ENCODE measurements at regions not wholly inside any gene's neighbourhood (a gene's known extent, or its start where the extent isn't known, plus 50 kb on each side); places are given as distances from the start of the nearest gene placed in this dataset.

DNA sequence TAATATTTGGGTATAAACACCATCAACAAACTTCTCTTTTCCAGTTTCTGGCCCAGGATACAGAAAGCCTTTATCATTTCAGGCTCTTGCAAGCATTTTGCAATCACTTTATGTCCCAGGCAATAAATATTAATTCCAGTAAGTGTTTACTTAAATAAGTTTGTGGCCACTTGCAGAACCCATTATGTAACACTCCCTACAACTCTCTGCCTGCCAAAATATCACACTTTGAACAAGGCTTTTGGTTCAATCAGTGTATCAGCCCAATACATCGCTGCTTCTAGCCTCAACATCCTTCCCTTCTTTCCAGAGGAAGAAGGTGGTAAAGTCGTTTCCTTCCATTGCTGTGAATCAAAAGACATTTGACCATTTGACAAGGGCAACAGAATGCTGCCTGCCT is 203.0 kb upstream of the USP25 start:
- no peak for DNase-seq (ENCODE audit: low spot score)

DNA sequence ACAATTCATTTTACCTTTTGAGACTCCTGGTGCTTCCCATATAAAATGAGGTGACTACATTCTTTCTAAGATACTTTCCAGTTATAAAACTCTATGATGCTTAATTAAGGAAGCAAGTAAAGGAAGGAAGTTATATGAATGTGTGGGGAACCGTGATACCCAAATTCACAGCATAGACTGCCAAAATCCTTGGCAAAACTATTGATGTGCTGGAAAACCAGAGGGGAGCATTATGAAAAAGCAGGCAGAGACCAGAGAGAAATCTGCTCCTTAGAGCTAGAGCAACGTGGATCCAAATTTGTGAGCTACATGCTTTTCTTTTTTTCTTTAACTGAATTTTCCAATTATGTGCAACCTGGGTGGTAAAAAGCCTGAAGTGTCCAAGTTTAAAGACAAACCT is 201.4 kb upstream of the USP25 start:
- no peak for DNase-seq (ENCODE audit: low spot score)

DNA sequence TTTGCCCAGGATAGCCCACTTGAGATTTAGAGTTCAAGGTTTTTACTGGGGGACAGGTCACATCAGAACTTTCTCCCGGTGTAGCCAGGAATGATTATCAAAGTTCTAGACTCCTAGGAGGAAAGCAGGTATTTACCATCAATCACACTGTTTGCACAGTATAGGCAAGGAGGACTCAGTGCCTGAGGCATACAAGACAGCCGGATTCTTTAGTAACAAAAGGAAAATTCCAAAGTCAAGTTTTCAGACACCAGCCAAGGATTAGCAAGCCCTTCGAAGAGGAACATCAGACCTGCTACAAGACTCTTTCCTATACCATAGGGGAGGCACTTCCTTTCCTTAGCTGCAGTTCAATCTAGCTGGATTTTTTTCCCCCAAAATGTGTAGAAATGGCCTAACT is 197.8 kb upstream of the USP25 start:
- DNase-seq (ENCODE audit: low spot score) = no peak

DNA sequence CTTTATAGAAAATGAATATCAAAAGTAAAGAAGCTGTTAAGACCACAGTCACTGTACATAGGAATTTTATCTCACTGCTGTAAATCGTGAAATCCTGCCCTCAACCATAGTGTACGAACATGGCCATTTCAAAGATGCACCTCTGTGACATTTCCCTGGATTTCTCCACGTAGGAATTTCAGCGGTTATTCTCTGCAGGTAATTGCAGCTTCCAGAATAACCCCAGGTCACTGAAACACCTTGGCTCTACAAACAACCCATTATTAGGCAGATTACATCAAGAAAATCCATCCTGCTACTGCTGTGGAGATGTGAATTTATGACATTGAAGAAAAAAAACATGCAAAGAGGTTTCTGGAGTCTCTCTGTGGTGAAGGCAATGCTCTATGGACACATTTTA is 196.2 kb upstream of the USP25 start:
- DNase-seq (ENCODE audit: low spot score) = no peak

DNA sequence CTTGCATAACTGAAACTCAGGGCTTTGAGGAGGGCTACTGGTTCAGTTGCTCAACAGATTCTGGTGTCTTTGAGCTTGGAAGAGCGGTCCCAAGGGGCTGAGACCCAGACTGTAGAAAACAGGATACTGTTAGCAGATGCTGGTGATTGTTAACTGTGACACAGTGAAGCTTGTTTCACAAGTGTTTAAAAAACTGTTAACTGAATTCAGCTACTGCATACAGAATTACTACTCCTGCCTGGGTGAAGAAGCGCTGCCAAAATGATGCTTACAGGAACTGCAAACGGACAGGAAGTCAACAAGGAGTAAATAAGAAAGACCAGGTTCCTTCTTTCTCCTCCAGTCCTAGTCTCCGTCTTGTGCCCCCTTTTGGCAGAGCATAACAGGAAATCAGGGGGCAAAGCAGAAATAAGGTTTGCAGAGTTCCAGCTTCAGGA is 195.3 kb upstream of the USP25 start:
- no peak for DNase-seq (ENCODE audit: low spot score)

DNA sequence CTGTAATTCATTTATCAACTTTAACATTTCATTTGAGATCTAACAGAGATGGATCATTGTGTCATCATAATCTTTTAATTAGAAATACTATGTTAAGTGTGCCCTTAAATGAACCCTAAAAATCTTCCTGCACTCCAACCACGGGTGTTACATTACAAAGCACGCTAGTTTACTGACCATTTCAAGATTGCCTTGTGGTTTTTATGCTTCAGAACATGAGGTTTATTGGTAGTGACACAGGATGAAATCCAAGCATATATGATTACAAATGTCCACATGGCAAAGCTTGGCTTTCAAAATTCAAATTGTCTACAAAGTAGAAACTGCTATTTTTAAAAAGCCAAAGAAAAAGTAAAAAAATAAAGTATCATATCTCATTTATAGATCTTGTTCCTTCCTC is 190.4 kb upstream of the USP25 start:
- DNase-seq (ENCODE audit: low spot score) = no peak

DNA sequence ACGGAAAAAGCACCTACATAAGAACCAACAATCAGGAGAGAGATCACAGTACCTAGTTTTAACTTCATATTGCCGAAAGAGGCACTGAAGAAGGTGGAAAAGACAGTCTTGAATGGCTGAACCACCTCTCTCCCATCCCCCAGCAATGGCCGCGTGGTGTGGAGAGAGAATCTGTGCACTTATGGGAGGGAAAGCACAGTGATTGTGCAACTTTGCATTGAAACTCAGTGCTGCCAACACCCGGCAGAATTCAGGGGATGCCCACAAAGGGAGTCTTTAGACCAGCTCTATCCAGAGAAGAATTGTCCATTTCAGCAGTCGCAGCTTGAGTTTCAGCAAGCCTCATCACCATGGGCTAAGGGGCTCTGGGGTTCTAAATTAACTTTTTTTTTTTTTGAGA is 186.3 kb upstream of the USP25 start:
- no peak for DNase-seq (ENCODE audit: low spot score)

DNA sequence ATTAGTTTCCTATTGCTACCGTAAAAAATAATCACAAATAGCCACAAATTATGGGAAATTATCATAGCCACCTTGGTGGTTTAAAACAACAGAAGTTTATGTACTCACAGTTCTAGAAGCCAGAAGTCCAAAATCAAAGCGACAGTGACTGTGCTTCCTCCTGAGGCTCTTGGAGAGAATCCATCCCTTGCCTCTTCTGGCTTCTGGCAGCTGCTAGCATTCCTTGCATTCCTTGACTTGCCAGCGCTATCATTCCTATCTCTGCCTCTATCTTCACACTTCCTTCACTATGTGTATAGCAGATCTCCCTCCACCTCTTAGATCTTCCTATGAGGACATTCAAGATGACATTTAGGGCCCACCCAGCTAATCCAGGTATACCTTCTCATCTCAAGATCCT is 180.1 kb upstream of the USP25 start:
- DNase-seq (ENCODE audit: low spot score) = no peak

DNA sequence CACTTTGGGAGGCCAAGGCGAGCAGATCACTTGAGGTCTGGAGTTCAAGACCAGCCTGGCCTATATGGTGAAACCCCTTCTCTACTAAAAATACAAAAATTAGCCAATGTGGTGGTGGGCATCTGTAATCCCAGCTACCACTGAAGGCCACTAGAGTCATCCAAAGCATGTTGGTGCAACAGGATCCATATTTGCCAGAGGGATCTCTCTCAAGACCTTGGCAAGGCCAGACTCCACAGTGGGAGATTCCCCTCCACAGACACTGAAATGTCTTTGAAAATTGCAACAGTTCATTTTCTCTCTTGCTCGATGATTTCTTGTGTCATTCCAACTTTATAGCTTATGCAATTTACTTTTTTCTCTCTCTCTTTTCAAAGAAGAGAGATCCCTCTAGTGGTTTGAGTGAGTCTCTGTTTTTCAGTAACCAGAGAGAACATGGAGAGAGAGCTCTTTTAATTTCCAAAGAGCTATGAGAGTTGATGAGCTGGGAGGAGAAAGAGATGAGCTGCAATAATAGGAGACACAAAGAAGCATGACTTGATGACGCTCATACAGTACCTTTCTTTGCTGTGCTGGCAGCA is 176.8 kb upstream of the USP25 start:
- no peak for DNase-seq (ENCODE audit: low spot score)

DNA sequence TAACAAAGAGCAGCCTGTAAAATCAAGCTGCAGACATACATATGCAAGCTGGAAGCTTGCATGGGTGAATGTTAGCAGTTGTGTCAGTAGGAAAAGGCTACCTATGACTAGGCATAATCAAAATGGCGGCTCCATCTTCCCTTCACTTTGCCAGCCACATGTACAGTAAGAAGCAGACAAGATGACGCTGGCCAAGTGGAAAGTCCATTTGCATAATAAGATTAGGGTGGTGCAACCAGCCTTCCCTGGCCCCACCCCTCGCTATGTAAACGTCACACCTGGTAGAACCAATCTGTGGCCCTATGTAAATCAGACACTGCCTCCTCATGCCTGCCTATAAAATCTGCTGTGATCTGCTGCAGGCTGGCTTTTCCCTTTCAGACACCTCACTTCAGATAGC is 171.9 kb upstream of the USP25 start:
- no peak for DNase-seq (ENCODE audit: low spot score)

DNA sequence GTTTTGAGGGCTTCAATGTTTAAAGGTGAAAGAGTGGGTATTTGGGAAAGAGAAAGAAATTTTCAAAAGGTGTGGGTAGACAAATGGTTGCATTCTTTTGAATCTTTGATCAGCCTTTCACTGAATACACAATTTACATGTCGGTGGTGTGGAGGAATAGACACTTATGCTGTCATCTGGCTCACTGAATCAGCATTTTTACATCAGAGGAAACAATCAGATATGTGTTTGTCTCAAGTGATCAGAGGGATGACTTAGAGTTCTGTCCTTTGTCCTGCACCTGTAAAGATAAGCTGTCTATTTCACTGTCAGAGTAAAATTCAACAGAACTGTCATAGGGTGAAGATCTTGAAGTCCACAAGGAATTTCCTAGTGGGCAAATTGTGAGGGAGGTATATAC is 170.9 kb upstream of the USP25 start:
- DNase-seq (ENCODE audit: low spot score) = no peak

DNA sequence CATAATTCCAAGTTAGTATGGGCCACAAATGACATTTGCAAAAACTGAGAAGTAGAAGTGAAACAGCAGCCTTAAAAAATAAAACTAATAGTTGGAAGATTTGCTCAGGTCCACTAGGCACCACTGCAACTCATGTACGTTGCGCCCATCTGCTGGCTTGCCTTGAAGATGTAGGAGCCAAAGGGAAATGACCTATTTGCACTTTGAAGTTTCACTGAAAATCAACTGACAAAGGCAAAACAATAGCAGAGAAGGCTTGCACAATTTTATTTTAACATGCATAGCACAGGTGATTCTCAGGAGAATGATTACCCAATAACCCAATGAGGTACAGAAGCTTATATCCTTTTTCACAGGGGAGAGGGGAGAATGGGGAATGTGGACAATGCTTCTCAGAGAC is 170.1 kb upstream of the USP25 start:
- DNase-seq (ENCODE audit: low spot score) = no peak

DNA sequence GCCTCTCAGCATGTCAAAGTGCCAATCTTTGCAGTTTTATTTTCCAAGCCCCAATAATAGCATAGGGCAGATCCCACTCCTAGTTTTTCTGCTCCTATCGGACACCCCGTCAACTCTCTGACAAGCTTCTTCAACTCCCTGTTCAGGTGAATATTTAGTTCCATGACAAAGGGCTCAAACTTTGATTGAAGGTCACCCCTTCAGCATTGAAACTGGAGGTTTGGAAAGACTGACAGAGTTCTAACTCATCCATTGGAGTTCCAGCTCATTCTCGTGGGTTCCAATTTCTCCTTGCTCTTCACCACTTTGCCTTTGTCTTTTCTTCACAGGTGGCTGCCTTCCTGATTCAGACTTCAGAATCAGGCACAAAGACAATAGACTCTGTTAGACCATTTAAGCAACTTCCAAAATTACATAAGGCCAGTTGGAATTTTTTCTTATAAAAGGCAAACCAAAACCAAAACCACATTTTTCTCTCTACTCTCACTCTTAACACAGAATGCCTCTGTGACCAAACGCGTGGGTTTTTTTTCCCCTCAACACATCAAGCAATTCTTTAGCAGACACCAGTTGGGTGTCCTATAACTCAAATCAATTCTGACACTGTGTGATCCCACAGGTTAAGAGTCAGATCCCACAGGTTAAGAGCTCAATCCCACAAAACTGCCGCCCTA is 169.3 kb upstream of the USP25 start:
- DNase-seq (ENCODE audit: low spot score) = no peak

DNA sequence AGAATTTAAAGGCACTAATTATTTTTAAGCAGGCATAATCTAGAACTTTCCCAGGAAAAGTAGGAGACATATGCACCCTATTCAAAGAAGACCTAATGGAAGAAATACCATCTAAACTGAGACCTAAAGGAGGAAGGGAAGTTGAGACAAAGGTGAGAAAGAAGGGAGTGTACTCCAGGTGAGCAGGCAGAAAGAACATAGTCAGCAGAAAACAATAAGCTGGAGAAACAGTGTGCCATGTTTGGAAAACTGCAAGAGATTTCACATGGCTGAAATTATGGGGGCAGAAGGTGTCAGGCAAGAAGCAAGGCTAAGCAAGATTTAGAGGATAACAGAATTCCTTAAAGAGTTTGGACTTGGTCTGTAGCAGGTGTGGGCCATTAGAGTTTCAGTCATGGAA is 167.0 kb upstream of the USP25 start:
- DNase-seq (ENCODE audit: low spot score) = no peak

DNA sequence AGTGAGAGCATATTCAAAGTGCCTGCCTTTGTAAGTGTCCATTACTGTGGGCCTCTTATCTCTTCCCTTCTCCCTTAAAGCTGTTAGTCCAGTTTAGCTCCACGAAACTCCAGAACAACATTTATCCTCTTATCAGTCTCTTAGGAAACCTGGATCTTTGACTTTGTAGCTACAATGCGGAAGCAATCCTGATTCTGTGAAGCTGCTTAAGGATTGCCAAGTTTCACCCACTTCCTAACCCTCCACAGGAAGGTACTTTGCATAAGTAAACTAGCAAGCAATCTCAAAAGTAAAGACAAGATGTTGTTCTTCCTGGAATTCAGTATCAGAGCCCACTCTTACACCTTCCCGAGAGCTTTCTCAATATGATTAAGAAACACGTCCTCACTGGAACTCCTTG is 164.9 kb upstream of the USP25 start:
- DNase-seq (ENCODE audit: low spot score) = no peak

DNA sequence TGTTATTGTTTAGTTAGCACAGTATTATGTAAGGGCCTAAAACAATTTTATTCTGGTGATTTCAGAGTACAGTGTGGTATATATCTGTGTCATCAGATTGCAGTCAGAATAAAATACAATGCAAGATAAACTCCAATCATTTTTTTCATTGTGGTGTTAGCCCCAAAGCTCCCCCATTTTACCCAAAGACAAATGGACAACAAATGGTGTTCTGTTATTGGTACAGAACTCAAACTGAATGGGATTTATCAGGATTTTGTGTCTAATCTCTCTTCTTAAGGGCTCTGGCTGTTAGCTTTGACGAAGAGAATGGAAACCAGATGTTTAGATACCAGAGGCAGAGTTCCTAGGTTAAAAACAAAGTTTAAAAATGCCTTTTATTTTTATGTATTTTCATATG is 163.1 kb upstream of the USP25 start:
- DNase-seq (ENCODE audit: low spot score) = no peak

DNA sequence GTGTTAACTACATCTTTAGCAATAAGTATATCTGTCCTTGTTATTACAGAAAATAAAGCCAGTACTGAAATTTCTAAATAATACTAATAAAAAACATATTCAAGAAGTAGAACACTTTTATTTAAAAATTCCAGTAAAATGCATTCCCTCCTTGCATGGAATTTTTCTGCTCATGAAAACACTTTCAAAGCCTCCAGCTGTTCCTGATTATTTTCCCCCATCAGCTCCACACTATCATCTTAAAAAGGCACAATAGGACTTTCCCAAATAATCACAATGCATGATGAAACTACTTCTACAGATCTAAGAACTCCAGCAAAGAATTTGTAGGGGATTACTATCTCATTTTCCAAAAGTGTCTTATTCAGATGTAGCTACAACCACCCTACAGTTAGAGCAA is 162.6 kb upstream of the USP25 start:
- DNase-seq (ENCODE audit: low spot score) = no peak

DNA sequence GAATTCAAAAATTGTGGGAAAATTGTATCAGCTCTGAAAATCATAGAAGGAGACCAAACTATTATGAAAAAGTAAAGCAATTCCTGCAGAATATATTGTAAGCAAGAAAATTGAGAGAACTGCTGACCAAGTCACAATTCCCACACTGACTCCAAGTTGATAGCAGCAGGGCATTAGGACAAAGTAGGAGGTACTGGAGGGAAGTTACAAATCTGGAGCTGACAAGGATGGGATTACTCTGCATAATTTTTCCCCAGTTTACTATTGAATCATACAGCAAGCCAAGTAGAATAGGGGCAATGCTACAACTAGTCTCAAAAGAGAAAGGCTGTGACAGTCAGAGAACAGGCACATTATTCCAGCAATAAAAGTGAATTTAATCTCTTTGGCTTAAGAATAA is 161.3 kb upstream of the USP25 start:
- DNase-seq (ENCODE audit: low spot score) = no peak

DNA sequence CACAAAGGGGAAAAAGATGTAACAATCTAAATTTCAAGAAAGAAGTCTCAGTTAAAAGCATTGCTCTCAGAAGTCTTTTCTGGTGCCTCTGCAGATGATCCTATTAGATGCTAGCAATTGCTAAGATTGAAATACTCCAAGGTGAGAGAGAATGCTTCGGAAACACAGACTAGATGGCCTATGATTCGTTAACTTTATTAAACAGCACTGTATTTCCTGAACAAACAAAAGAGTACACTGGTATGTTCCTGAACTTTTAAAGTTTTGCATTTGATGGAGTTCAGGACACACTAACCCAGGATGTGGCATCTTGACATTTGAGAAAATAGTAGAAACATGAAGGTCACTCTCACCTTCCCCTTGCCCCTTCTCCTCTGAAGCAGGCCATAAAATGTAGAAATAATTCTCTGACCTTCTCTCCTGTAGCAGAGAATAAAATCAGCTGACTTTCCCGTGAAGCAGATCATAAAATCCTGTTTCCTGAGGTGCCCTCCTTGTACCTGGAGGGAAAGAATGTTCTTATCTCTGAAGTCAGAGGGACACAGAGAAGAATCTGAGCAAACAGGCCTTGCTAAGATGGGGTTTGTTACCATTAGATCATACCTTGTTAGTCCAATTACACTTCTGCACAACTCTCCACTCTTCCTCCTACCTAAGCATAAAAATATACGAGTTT is 142.9 kb upstream of the USP25 start:
- DNase-seq (ENCODE audit: low spot score) = no peak

DNA sequence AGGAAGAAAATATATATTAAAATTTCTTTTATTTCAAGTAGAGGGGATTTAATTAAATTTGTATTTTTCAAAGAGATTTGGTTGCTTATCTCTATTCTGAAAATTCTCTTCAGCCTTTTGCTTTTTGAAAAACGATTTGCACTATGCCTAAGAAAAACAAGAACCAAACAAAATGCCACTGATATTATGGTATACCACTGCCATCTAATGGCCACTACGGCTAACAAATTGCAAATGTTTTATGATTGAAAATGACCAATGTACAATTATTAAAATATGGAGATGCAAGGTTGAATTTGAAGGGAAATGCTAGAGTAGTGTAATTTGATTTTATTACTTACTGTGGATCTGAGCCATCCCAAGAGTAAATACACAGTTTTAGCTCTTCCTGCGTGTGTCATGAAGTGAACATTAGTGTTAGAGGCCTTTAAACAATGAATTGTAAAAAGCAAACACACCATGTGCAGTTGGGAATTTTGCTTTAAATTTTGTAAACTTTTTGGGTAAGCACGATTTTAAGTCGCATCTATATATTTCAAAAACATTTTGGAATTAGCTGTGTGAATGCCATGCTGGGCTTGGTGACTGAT is 137.4 kb upstream of the USP25 start:
- no peak for DNase-seq (ENCODE audit: low spot score)

DNA sequence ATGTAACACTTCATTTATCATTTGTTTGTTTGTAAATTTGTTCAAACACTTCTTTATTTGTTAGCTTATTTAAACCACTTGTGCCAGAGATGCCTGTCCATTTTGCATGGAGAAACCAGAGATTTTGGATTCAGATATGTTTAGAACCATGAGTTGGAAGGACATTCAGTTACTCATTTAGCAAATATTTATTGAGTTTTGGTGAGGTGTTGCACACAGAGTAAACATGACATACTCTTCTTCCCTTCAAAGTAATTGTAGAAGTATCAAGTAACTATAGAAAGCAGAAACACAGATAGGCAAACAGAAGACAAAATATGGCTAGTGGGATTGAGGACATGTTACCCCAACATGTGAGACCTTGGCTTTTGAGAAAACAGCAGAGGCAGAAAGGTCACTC is 136.8 kb upstream of the USP25 start:
- no peak for DNase-seq (ENCODE audit: low spot score)

DNA sequence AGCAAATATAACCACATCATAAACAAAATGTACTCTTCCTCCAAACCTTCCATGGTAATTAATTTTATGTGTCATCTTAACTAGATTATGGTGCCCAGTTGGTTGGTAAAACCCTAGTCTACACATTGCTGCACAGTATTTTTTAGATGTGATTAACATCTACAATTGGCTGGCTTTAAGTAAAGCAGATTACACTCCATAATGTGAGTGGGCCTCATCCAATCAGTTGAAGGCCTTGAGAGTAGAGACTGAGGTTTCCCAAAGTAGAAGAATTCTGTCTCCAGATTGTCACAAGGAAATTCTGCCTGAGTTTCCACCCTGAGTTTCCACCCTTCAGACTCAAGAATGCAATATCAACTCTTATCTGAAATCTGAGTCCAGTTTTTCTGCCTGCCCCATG is 128.4 kb upstream of the USP25 start:
- no peak for DNase-seq (ENCODE audit: low spot score)

DNA sequence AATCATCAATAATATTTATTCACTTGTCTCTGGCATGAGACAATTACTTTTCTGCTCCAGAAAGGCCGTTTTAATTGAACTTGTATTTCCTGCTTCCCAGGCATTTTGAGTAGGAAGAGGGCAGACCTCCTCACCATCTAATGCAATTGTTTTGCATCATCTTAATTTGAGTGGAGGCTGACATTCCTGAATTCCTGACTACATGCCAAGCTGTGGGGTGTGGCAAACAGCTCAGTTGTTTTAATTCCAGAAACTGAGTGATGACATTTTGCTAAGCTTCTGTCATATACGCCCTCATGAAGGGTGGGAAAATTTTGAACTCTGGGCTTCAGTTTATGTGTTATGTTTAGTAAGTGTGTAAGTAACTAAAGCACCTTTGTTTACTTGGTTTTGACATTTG is 125.4 kb upstream of the USP25 start:
- no peak for DNase-seq (ENCODE audit: low spot score)

Measured in ureter (tissue), 1 donor.